MG63 (cell line): ENCODE measurements at regions not wholly inside any gene's neighbourhood (a gene's known extent, or its start where the extent isn't known, plus 50 kb on each side); places are given as distances from the start of the nearest gene placed in this dataset.

Experiments
- DNase-seq: peaks from one replicate; pipeline ENCODE4 v3.0.0-alpha.2; 2020
- H3K27me3 ChIP-seq: fragments of 250-450 bp; sonication (Bioruptor Pico); 2 replicates; pipeline ENCODE4 v1.5.1; 2020; ENCODE audit warnings: mild to moderate bottlenecking, moderate library complexity
- H3K36me3 ChIP-seq: fragments of 250-450 bp; sonication (Bioruptor Pico); 2 replicates; pipeline ENCODE4 v1.5.1; 2020; ENCODE audit warnings: mild to moderate bottlenecking, moderate library complexity
- H3K4me3 ChIP-seq: fragments of 250-450 bp; sonication (Bioruptor Pico); 2 replicates; pipeline ENCODE4 v1.5.1; 2020; ENCODE audit warnings: mild to moderate bottlenecking, moderate library complexity
- H3K9me3 ChIP-seq: fragments of 250-450 bp; sonication (Bioruptor Pico); 2 replicates; pipeline ENCODE4 v1.5.1; 2020; ENCODE audit warnings: mild to moderate bottlenecking, moderate library complexity

- no peaks in the 10 kb centered on the region for H3K36me3 ChIP-seq
- peaks cover 8% of the 10 kb centered on the region for H3K9me3 ChIP-seq
- H3K4me3 ChIP-seq, result no peak overlapping the region
- H3K27me3 ChIP-seq, result no peaks in the 10 kb centered on the region
- DNase-seq, result no peak
Measured at GRCh38 chr21:35268817-35269216, 219.7 kb upstream of the RUNX1 start.

GRCh38 chr21:35268261-35268660, 219.2 kb upstream of the RUNX1 start:
- Histone ChIP-seq H3K4me3 (no peak overlapping the region), H3K36me3 (no peaks in the 10 kb centered on the region), H3K27me3 (no peaks in the 10 kb centered on the region), H3K9me3 (peaks cover 8% of the 10 kb centered on the region)
- DNase-seq, result no peak

- no peak overlapping the region for H3K4me3 ChIP-seq
- peak; percentile 20 for DNase-seq
- H3K27me3 ChIP-seq, result no peaks in the 10 kb centered on the region
- H3K9me3 ChIP-seq, result peaks cover 14% of the 10 kb centered on the region
- no peaks in the 10 kb centered on the region for H3K36me3 ChIP-seq
Measured at GRCh38 chr21:35266546-35266945, 217.4 kb upstream of the RUNX1 start.

GRCh38 chr21:35265170-35265877, 216.2 kb upstream of the RUNX1 start:
- H3K27me3 ChIP-seq, result no peaks in the 10 kb centered on the region
- H3K4me3 ChIP-seq, result no peak overlapping the region
- peak; percentile 88 for DNase-seq
- peaks cover 19% of the 10 kb centered on the region for H3K9me3 ChIP-seq
- H3K36me3 ChIP-seq, result no peaks in the 10 kb centered on the region

- Histone ChIP-seq H3K4me3 (no peak overlapping the region), H3K36me3 (no peaks in the 10 kb centered on the region), H3K9me3 (peaks cover 12% of the 10 kb centered on the region), H3K27me3 (no peaks in the 10 kb centered on the region)
- no peak for DNase-seq
Measured at GRCh38 chr21:35259457-35259856, 210.4 kb upstream of the RUNX1 start.

- Histone ChIP-seq H3K9me3 (peaks cover 12% of the 10 kb centered on the region), H3K4me3 (no peak overlapping the region), H3K27me3 (no peaks in the 10 kb centered on the region), H3K36me3 (no peaks in the 10 kb centered on the region)
- DNase-seq, result no peak
Measured at GRCh38 chr21:35258521-35258920, 209.4 kb upstream of the RUNX1 start.

GRCh38 chr21:35257413-35257812, 208.3 kb upstream of the RUNX1 start:
- Histone ChIP-seq H3K4me3 (no peak overlapping the region), H3K9me3 (peaks cover 12% of the 10 kb centered on the region), H3K36me3 (no peaks in the 10 kb centered on the region), H3K27me3 (no peaks in the 10 kb centered on the region)
- peak; percentile 89 for DNase-seq

- peak; percentile 98 for DNase-seq
- Histone ChIP-seq H3K27me3 (no peaks in the 10 kb centered on the region), H3K4me3 (no peak overlapping the region), H3K36me3 (no peaks in the 10 kb centered on the region), H3K9me3 (peaks cover 6% of the 10 kb centered on the region)
Measured at GRCh38 chr21:35256468-35256988, 207.4 kb upstream of the RUNX1 start.

GRCh38 chr21:35254765-35255138, 205.7 kb upstream of the RUNX1 start:
- Histone ChIP-seq H3K36me3 (no peaks in the 10 kb centered on the region), H3K9me3 (peaks cover 8% of the 10 kb centered on the region; the same call in 1 of the 2 replicates), H3K4me3 (no peak overlapping the region), H3K27me3 (no peaks in the 10 kb centered on the region)
- no peak for DNase-seq

- peaks cover 10% of the 10 kb centered on the region; the same call in 1 of the 2 replicates for H3K9me3 ChIP-seq
- no peak overlapping the region for H3K4me3 ChIP-seq
- H3K36me3 ChIP-seq, result no peaks in the 10 kb centered on the region
- no peak for DNase-seq
- H3K27me3 ChIP-seq, result no peaks in the 10 kb centered on the region
Measured at GRCh38 chr21:35254006-35254764, 205.1 kb upstream of the RUNX1 start.

GRCh38 chr21:35252831-35253230, 203.7 kb upstream of the RUNX1 start:
- H3K9me3 ChIP-seq, result peaks cover 10% of the 10 kb centered on the region; the same call in 1 of the 2 replicates
- H3K27me3 ChIP-seq, result no peaks in the 10 kb centered on the region
- no peak for DNase-seq
- no peak overlapping the region for H3K4me3 ChIP-seq
- no peaks in the 10 kb centered on the region for H3K36me3 ChIP-seq

- DNase-seq, result no peak
- Histone ChIP-seq H3K4me3 (no peak overlapping the region), H3K9me3 (peaks cover 10% of the 10 kb centered on the region; the same call in 1 of the 2 replicates), H3K27me3 (no peaks in the 10 kb centered on the region), H3K36me3 (no peaks in the 10 kb centered on the region)
Measured at GRCh38 chr21:35249636-35250035, 200.5 kb upstream of the RUNX1 start.

GRCh38 chr21:35245879-35246278, 196.8 kb upstream of the RUNX1 start:
- H3K4me3 ChIP-seq, result no peak overlapping the region
- DNase-seq, result no peak
- no peaks in the 10 kb centered on the region for H3K36me3 ChIP-seq
- peaks cover 10% of the 10 kb centered on the region; the same call in 1 of the 2 replicates for H3K9me3 ChIP-seq
- H3K27me3 ChIP-seq, result no peaks in the 10 kb centered on the region

- no peak for DNase-seq
- Histone ChIP-seq H3K9me3 (0 out of 2 replicates have a peak, but pooled peaks cover under 1% of the 10 kb centered on the region), H3K4me3 (no peak overlapping the region), H3K27me3 (no peaks in the 10 kb centered on the region), H3K36me3 (no peaks in the 10 kb centered on the region)
Measured at GRCh38 chr21:35244514-35244913, 195.4 kb upstream of the RUNX1 start.

- DNase-seq, result no peak
- Histone ChIP-seq H3K27me3 (no peaks in the 10 kb centered on the region), H3K4me3 (no peak overlapping the region), H3K36me3 (no peaks in the 10 kb centered on the region), H3K9me3 (no peaks in the 10 kb centered on the region)
Measured at GRCh38 chr21:35243171-35243570, 194.1 kb upstream of the RUNX1 start.

GRCh38 chr21:35239811-35240219, 190.7 kb upstream of the RUNX1 start:
- no peak for DNase-seq
- Histone ChIP-seq H3K4me3 (no peak overlapping the region), H3K27me3 (no peaks in the 10 kb centered on the region), H3K36me3 (no peaks in the 10 kb centered on the region), H3K9me3 (no peaks in the 10 kb centered on the region)

- no peaks in the 10 kb centered on the region for H3K36me3 ChIP-seq
- H3K27me3 ChIP-seq, result no peaks in the 10 kb centered on the region
- no peak overlapping the region for H3K4me3 ChIP-seq
- DNase-seq, result no peak
- no peaks in the 10 kb centered on the region for H3K9me3 ChIP-seq
Measured at GRCh38 chr21:35238119-35238518, 189.0 kb upstream of the RUNX1 start.

GRCh38 chr21:35237287-35237686, 188.2 kb upstream of the RUNX1 start:
- no peaks in the 10 kb centered on the region for H3K36me3 ChIP-seq
- no peak for DNase-seq
- H3K4me3 ChIP-seq, result no peak overlapping the region
- no peaks in the 10 kb centered on the region for H3K9me3 ChIP-seq
- no peaks in the 10 kb centered on the region for H3K27me3 ChIP-seq
